ENCODE measurements at regions not wholly inside any gene's neighbourhood (a gene's known extent, or its start where the extent isn't known, plus 50 kb on each side); places are given as distances from the start of the nearest gene placed in this dataset.

DNA sequence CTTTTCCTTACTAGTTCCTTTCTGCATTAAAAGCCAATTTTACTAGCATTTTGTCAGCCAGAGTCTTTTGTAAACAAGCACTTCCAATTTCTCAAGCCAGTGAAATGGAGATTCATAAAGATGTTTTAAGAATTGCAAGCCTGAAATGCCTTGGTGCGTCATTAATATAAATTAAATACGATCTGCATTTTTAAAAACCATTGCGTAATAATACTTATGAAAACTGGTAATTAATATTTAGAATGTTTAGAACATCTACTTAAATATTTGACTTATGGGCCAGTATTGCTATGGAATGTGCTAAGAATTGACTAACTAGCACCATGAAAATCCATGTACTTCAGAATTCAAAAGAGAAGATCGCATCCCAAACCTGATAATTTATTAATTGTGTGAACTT, 89.1 kb upstream of the PROX1 start:
- intact Hi-C loops (cut with DNase I): no loop called here
- TF ChIP-seq, protein P1, sequence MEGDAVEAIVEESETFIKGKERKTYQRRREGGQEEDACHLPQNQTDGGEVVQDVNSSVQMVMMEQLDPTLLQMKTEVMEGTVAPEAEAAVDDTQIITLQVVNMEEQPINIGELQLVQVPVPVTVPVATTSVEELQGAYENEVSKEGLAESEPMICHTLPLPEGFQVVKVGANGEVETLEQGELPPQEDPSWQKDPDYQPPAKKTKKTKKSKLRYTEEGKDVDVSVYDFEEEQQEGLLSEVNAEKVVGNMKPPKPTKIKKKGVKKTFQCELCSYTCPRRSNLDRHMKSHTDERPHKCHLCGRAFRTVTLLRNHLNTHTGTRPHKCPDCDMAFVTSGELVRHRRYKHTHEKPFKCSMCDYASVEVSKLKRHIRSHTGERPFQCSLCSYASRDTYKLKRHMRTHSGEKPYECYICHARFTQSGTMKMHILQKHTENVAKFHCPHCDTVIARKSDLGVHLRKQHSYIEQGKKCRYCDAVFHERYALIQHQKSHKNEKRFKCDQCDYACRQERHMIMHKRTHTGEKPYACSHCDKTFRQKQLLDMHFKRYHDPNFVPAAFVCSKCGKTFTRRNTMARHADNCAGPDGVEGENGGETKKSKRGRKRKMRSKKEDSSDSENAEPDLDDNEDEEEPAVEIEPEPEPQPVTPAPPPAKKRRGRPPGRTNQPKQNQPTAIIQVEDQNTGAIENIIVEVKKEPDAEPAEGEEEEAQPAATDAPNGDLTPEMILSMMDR (IDR thresholded peaks at IDR 0.05): no peak
- Histone ChIP-seq H3K27me3 (no peaks in the 10 kb centered on the region), H3K36me3 (no peaks in the 10 kb centered on the region), H3K27ac (no peak overlapping the region), H3K4me3 (no peak overlapping the region), H3K4me1 (no peaks in the 10 kb centered on the region), H3K9me3 (no peaks in the 10 kb centered on the region)
- no peak for ATAC-seq
- DNase-seq: no peak

GRCh38 chr1:213899413-213899812, 88.4 kb upstream of the PROX1 start:
- no peak for ATAC-seq
- Histone ChIP-seq H3K27ac (no peak overlapping the region), H3K4me3 (no peak overlapping the region), H3K36me3 (no peaks in the 10 kb centered on the region), H3K27me3 (no peaks in the 10 kb centered on the region), H3K4me1 (no peaks in the 10 kb centered on the region), H3K9me3 (no peaks in the 10 kb centered on the region)
- intact Hi-C loops (cut with DNase I): no loop called here
- TF ChIP-seq, protein P1 (IDR thresholded peaks at IDR 0.05): no peak
- no peak for DNase-seq

- no peaks in the 10 kb centered on the region for H3K27me3 ChIP-seq
- H3K4me1 ChIP-seq: no peaks in the 10 kb centered on the region
- H3K9me3 ChIP-seq: no peaks in the 10 kb centered on the region
- H3K27ac ChIP-seq: no peak overlapping the region
- no peak for ATAC-seq
- TF ChIP-seq, protein P1 (IDR thresholded peaks at IDR 0.05): no peak
- no peaks in the 10 kb centered on the region for H3K36me3 ChIP-seq
- H3K4me3 ChIP-seq: no peak overlapping the region
- intact Hi-C loops (cut with DNase I): no loop called here
- DNase-seq: peak in 1 of 4 donors; percentile 48
Observed at GRCh38 chr1:213905344-213905743, 82.4 kb upstream of the PROX1 start.

DNA sequence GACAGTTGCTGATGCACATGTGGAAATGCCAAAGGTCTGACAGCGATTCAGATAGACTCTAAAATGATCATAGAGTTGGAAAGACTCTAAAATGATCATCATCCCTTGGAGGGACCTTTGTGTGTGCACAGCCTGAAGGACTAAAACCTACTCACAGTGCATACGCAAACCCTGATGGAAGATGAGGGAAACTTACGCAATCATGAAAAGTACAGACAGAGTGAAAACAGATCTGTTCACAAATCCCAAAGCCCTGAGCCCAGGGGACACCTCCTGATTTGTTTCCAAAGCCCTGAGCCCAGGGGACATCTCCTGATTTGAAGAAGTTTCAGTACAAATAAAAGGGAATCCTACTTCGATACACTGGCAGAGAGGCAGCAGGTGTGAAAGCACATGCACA, 79.3 kb upstream of the PROX1 start:
- no peak overlapping the region for H3K4me3 ChIP-seq
- intact Hi-C loops (cut with DNase I): no loop called here
- TF ChIP-seq, protein P1 (IDR thresholded peaks at IDR 0.05): no peak
- no peaks in the 10 kb centered on the region for H3K36me3 ChIP-seq
- no peaks in the 10 kb centered on the region for H3K27me3 ChIP-seq
- ATAC-seq: no peak
- H3K4me1 ChIP-seq: no peaks in the 10 kb centered on the region
- no peak for DNase-seq
- H3K27ac ChIP-seq: no peak overlapping the region
- no peaks in the 10 kb centered on the region for H3K9me3 ChIP-seq

- Histone ChIP-seq H3K27ac (no peak overlapping the region), H3K27me3 (no peaks in the 10 kb centered on the region), H3K9me3 (no peaks in the 10 kb centered on the region), H3K36me3 (no peaks in the 10 kb centered on the region), H3K4me3 (no peak overlapping the region), H3K4me1 (no peaks in the 10 kb centered on the region)
- ATAC-seq: no peak
- no peak for DNase-seq
- TF ChIP-seq, protein P1 (IDR thresholded peaks at IDR 0.05): no peak
- intact Hi-C loops (cut with DNase I): no loop called here
Observed at GRCh38 chr1:213914392-213914791, 73.4 kb upstream of the PROX1 start.

Measured in left lung (tissue), 4 donors.